ENCODE measurements at regions not wholly inside any gene's neighbourhood (a gene's known extent, or its start where the extent isn't known, plus 50 kb on each side); places are given as distances from the start of the nearest gene placed in this dataset.

GRCh38 chr4:124212815-124213630, 499.5 kb downstream of the ANKRD50 start:
- TF ChIP-seq, protein P1, sequence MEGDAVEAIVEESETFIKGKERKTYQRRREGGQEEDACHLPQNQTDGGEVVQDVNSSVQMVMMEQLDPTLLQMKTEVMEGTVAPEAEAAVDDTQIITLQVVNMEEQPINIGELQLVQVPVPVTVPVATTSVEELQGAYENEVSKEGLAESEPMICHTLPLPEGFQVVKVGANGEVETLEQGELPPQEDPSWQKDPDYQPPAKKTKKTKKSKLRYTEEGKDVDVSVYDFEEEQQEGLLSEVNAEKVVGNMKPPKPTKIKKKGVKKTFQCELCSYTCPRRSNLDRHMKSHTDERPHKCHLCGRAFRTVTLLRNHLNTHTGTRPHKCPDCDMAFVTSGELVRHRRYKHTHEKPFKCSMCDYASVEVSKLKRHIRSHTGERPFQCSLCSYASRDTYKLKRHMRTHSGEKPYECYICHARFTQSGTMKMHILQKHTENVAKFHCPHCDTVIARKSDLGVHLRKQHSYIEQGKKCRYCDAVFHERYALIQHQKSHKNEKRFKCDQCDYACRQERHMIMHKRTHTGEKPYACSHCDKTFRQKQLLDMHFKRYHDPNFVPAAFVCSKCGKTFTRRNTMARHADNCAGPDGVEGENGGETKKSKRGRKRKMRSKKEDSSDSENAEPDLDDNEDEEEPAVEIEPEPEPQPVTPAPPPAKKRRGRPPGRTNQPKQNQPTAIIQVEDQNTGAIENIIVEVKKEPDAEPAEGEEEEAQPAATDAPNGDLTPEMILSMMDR (IDR thresholded peaks at IDR 0.05), result no peak
- no peak for TF ChIP-seq POLR2A (IDR thresholded peaks at IDR 0.05)

Measured in esophagus squamous epithelium (tissue), 4 donors.